Loucy (cell line): ENCODE measurements at regions not wholly inside any gene's neighbourhood (a gene's known extent, or its start where the extent isn't known, plus 50 kb on each side); places are given as distances from the start of the nearest gene placed in this dataset.

Experiments used
- H2AFZ ChIP-seq: fragments of 200-600 bp; sonication (generic); 2 replicates; pipeline ENCODE4 v1.6.0; 2016; ENCODE audit warnings: antibody characterized with exemption, mild to moderate bottlenecking, low read length, moderate library complexity
- H3F3A ChIP-seq: fragments of 200-600 bp; 2 replicates; pipeline ENCODE4 v1.6.0; 2016; ENCODE audit warnings: antibody characterized with exemption, low read depth, mild to moderate bottlenecking
- H3K27me3 ChIP-seq: fragments of 200-600 bp; sonication (generic); 2 replicates; pipeline ENCODE4 v1.6.1; 2014; ENCODE audit warnings: low read length, mild to moderate bottlenecking; ENCODE audit not compliant: insufficient read depth, poor library complexity, severe bottlenecking
- H3K36me3 ChIP-seq: fragments of 200-600 bp; sonication (generic); 2 replicates; pipeline ENCODE4 v1.6.1; 2016; ENCODE audit warnings: low read length; ENCODE audit not compliant: insufficient read depth
- H3K4me1 ChIP-seq: fragments of 200-600 bp; sonication (generic); 2 replicates; pipeline ENCODE4 v1.5.1; 2014; ENCODE audit warnings: low read length, mild to moderate bottlenecking; ENCODE audit not compliant: insufficient read depth, poor library complexity, severe bottlenecking
- H3K4me2 ChIP-seq: fragments of 200-600 bp; sonication (generic); 2 replicates; pipeline ENCODE4 v1.6.0; 2014; ENCODE audit warnings: antibody characterized with exemption, low read length, low read depth, mild to moderate bottlenecking; ENCODE audit not compliant: poor library complexity, severe bottlenecking
- H3K4me3 ChIP-seq: fragments of 200-600 bp; sonication (generic); 2 replicates; pipeline ENCODE4 v1.5.1; 2014; ENCODE audit warnings: low read length, mild to moderate bottlenecking, mixed read lengths; ENCODE audit not compliant: poor library complexity, severe bottlenecking
- H3K79me2 ChIP-seq: fragments of 200-600 bp; sonication (generic); 2 replicates; pipeline ENCODE4 v1.6.1; 2014; ENCODE audit warnings: low read length; ENCODE audit not compliant: insufficient read depth
- H3K9ac ChIP-seq: fragments of 200-600 bp; sonication (generic); 2 replicates; pipeline ENCODE4 v1.6.0; 2014; ENCODE audit warnings: mild to moderate bottlenecking, low read depth, low read length, moderate library complexity; ENCODE audit not compliant: poor library complexity, severe bottlenecking
- H3K9me2 ChIP-seq: fragments of 200-600 bp; sonication (generic); replicated peaks from 2 replicates; pipeline ENCODE4 v1.6.1; 2016; ENCODE audit warnings: low read depth, low read length, mixed read lengths
- H3K9me3 ChIP-seq: fragments of 200-600 bp; sonication (generic); 2 replicates; pipeline ENCODE4 v1.6.1; 2014; ENCODE audit warnings: mild to moderate bottlenecking, antibody characterized with exemption, low read length, low read depth; ENCODE audit not compliant: insufficient read depth
- H4K20me1 ChIP-seq: fragments of 200-600 bp; sonication (generic); 2 replicates; pipeline ENCODE4 v1.6.0; 2014; ENCODE audit warnings: antibody characterized with exemption, low read length, mild to moderate bottlenecking; ENCODE audit not compliant: insufficient read depth, poor library complexity, severe bottlenecking
- EZH2phosphoT487 ChIP-seq: fragments of 200-600 bp; IDR thresholded peaks from 2 replicates; pipeline ENCODE4 v1.6.1; 2018; ENCODE audit warnings: antibody characterized with exemption, mild to moderate bottlenecking, moderate library complexity, borderline replicate concordance
- TF ChIP-seq, protein P1 (sequence below): fragments of 200-600 bp; sonication (generic); conservative IDR thresholded peaks from 2 replicates; pipeline ENCODE4 v1.5.1; 2014; ENCODE audit warnings: mild to moderate bottlenecking, antibody characterized with exemption, low read length

GRCh38 chr1:113255038-113255719 lies 135.1 kb upstream of the MAGI3 start:
- Histone ChIP-seq H3K36me3 (no peaks in the 10 kb centered on the region), H3F3A (no peaks in the 10 kb centered on the region), H3K4me3 (no peak overlapping the region), H3K9me2 (no peaks in the 10 kb centered on the region), H4K20me1 (no peaks in the 10 kb centered on the region), H3K9me3 (no peaks in the 10 kb centered on the region), H3K4me2 (no peak overlapping the region), H3K27me3 (no peaks in the 10 kb centered on the region), H2AFZ (no peak overlapping the region), H3K79me2 (no peaks in the 10 kb centered on the region), H3K9ac (no peak overlapping the region), H3K4me1 (no peaks in the 10 kb centered on the region)
- TF ChIP-seq EZH2phosphoT487: no peak
- TF ChIP-seq, protein P1, sequence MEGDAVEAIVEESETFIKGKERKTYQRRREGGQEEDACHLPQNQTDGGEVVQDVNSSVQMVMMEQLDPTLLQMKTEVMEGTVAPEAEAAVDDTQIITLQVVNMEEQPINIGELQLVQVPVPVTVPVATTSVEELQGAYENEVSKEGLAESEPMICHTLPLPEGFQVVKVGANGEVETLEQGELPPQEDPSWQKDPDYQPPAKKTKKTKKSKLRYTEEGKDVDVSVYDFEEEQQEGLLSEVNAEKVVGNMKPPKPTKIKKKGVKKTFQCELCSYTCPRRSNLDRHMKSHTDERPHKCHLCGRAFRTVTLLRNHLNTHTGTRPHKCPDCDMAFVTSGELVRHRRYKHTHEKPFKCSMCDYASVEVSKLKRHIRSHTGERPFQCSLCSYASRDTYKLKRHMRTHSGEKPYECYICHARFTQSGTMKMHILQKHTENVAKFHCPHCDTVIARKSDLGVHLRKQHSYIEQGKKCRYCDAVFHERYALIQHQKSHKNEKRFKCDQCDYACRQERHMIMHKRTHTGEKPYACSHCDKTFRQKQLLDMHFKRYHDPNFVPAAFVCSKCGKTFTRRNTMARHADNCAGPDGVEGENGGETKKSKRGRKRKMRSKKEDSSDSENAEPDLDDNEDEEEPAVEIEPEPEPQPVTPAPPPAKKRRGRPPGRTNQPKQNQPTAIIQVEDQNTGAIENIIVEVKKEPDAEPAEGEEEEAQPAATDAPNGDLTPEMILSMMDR: no peak

- no peak overlapping the region for H2AFZ ChIP-seq
- no peaks in the 10 kb centered on the region for H3K79me2 ChIP-seq
- no peaks in the 10 kb centered on the region for H3K36me3 ChIP-seq
- H3K9me2 ChIP-seq: no peaks in the 10 kb centered on the region
- no peaks in the 10 kb centered on the region for H4K20me1 ChIP-seq
- no peak overlapping the region for H3K4me3 ChIP-seq
- no peak for TF ChIP-seq EZH2phosphoT487
- TF ChIP-seq, protein P1: no peak
- no peak overlapping the region for H3K4me2 ChIP-seq
- H3F3A ChIP-seq: no peaks in the 10 kb centered on the region
- no peaks in the 10 kb centered on the region for H3K9me3 ChIP-seq
- no peak overlapping the region for H3K9ac ChIP-seq
- H3K4me1 ChIP-seq: no peaks in the 10 kb centered on the region
- H3K27me3 ChIP-seq: no peaks in the 10 kb centered on the region
These were observed 134.5 kb upstream of the MAGI3 start for GRCh38 chr1:113255720-113256347.

GRCh38 chr1:113256348-113256729 lies 134.0 kb upstream of the MAGI3 start:
- Histone ChIP-seq H3K4me2 (no peak overlapping the region), H4K20me1 (no peaks in the 10 kb centered on the region), H3K79me2 (no peaks in the 10 kb centered on the region), H3K4me3 (no peak overlapping the region), H3K27me3 (no peaks in the 10 kb centered on the region), H3K9me3 (no peaks in the 10 kb centered on the region), H3K4me1 (no peaks in the 10 kb centered on the region), H2AFZ (no peak overlapping the region), H3K36me3 (no peaks in the 10 kb centered on the region), H3F3A (no peaks in the 10 kb centered on the region), H3K9ac (no peak overlapping the region), H3K9me2 (no peaks in the 10 kb centered on the region)
- TF ChIP-seq, protein P1: no peak
- no peak for TF ChIP-seq EZH2phosphoT487
